ENCODE measurements at regions not wholly inside any gene's neighbourhood (a gene's known extent, or its start where the extent isn't known, plus 50 kb on each side); places are given as distances from the start of the nearest gene placed in this dataset.

GRCh38 chr6:120383681-120384080 is 950.6 kb downstream of the TBC1D32 start:
- no peak for DNase-seq
- H3K27me3 ChIP-seq (ENCODE audit: control insufficient read depth, insufficient read depth, low read length, poor library complexity, severe bottlenecking): no peaks in the 10 kb centered on the region
- H3K9me3 ChIP-seq (ENCODE audit: control insufficient read depth, low read length): no peaks in the 10 kb centered on the region
- H3K27me3 Mint-ChIP-seq (ENCODE audit: insufficient read depth): no peaks in the 10 kb centered on the region
- no peak overlapping the region for H3K9ac ChIP-seq (ENCODE audit: extremely low read depth, low read length, poor library complexity, severe bottlenecking)
- H3K9me3 Mint-ChIP-seq: no peaks in the 10 kb centered on the region
- H3K4me3 ChIP-seq (ENCODE audit: low read length): no peak overlapping the region
- no peaks in the 10 kb centered on the region for H3K4me1 Mint-ChIP-seq
- H3K36me3 Mint-ChIP-seq (ENCODE audit: low read depth): no peaks in the 10 kb centered on the region
- H3K36me3 ChIP-seq (ENCODE audit: control insufficient read depth, insufficient read depth, low read length): no peaks in the 10 kb centered on the region
- H3K4me1 ChIP-seq (ENCODE audit: control insufficient read depth, insufficient read depth, low read length): no peaks in the 10 kb centered on the region
- H3K27ac Mint-ChIP-seq: no peak overlapping the region
- H3K27ac ChIP-seq (ENCODE audit: low read depth, low read length): no peak overlapping the region
- WGBS, 2 experiments (ENCODE audit: insufficient coverage in 1 of 2, insufficient read length in 1 of 2): 89% methylated on average over 1 of the region's 1 CpG; no CpG with 5 or more reads in 1 of the 2 experiments
- H3K4me3 Mint-ChIP-seq: no peak overlapping the region
- TF ChIP-seq, protein P1, sequence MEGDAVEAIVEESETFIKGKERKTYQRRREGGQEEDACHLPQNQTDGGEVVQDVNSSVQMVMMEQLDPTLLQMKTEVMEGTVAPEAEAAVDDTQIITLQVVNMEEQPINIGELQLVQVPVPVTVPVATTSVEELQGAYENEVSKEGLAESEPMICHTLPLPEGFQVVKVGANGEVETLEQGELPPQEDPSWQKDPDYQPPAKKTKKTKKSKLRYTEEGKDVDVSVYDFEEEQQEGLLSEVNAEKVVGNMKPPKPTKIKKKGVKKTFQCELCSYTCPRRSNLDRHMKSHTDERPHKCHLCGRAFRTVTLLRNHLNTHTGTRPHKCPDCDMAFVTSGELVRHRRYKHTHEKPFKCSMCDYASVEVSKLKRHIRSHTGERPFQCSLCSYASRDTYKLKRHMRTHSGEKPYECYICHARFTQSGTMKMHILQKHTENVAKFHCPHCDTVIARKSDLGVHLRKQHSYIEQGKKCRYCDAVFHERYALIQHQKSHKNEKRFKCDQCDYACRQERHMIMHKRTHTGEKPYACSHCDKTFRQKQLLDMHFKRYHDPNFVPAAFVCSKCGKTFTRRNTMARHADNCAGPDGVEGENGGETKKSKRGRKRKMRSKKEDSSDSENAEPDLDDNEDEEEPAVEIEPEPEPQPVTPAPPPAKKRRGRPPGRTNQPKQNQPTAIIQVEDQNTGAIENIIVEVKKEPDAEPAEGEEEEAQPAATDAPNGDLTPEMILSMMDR (conservative IDR thresholded peaks at IDR 0.05): no peak

DNA sequence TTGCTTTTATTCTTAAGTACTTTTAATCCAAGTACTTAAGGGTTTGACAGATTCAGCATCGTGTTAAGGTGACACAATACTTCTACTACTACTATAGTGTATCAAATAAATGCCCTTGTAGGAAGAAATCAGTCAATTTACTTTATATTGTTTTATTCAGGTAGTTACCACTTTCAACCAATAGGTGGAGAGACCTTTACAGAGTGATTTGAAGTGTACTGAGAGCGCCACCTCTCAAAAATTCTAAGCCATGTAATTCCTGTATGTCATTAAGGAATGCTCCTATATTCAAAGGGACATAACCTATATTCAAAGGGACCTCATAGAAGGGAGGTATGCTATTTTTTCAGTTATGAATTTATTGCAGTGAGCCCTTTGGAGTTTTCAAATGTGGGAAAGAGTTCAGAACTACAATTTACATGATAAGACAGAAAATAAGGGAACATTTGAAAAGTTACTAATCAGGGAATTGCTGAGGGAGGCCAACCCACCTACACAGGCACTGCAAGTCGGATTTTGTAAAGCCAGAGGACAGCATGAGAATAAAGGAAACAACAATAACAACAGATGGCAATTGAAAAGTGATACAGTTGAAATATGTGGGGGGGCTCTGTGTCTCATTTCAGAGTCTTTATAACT is 955.6 kb downstream of the TBC1D32 start:
- Mint-ChIP-seq H3K9me3 (no peaks in the 10 kb centered on the region), H3K27ac (no peak overlapping the region), H3K4me1 (peaks cover 2% of the 10 kb centered on the region), H3K27me3 (ENCODE audit: insufficient read depth) (no peaks in the 10 kb centered on the region), H3K36me3 (ENCODE audit: low read depth) (no peaks in the 10 kb centered on the region), H3K4me3 (no peak overlapping the region)
- Histone ChIP-seq H3K36me3 (ENCODE audit: control insufficient read depth, insufficient read depth, low read length) (no peaks in the 10 kb centered on the region), H3K4me3 (ENCODE audit: low read length) (no peak overlapping the region), H3K27me3 (ENCODE audit: control insufficient read depth, insufficient read depth, low read length, poor library complexity, severe bottlenecking) (no peaks in the 10 kb centered on the region), H3K27ac (ENCODE audit: low read depth, low read length) (no peak overlapping the region), H3K9me3 (ENCODE audit: control insufficient read depth, low read length) (no peaks in the 10 kb centered on the region), H3K4me1 (ENCODE audit: control insufficient read depth, insufficient read depth, low read length) (no peaks in the 10 kb centered on the region), H3K9ac (ENCODE audit: extremely low read depth, low read length, poor library complexity, severe bottlenecking) (no peak overlapping the region)
- no peak for DNase-seq
- WGBS, 2 experiments (ENCODE audit: insufficient coverage in 1 of 2, insufficient read length in 1 of 2): 42 to 50% methylated on average over 1 to 2 of the region's 3 CpGs
- TF ChIP-seq, protein P1 (conservative IDR thresholded peaks at IDR 0.05): peak; percentile 93

DNA sequence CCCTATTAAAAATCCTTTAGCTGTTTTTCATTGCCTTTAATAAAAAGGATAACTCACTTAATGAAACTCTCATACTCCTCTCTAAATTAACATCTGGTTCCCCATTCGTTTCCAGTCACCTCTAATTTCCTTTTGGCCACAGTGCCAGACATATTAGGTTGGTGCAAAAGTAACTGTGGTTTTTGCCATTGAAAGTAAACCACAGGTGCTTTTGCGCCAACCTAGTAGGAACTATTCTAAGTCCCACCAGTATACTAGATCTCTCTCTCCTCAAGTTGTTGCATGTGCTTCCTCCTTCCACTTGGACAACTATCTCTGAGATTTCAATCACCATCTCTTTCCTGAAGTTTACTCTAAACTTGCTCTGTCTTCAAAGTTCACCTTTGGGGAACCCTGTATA is 961.1 kb downstream of the TBC1D32 start:
- no peaks in the 10 kb centered on the region for H3K4me1 ChIP-seq (ENCODE audit: control insufficient read depth, insufficient read depth, low read length)
- TF ChIP-seq, protein P1 (conservative IDR thresholded peaks at IDR 0.05): no peak
- H3K4me3 ChIP-seq (ENCODE audit: low read length): no peak overlapping the region
- no peaks in the 10 kb centered on the region for H3K27me3 Mint-ChIP-seq (ENCODE audit: insufficient read depth)
- H3K4me1 Mint-ChIP-seq: peaks cover 2% of the 10 kb centered on the region
- no peaks in the 10 kb centered on the region for H3K9me3 Mint-ChIP-seq
- no peaks in the 10 kb centered on the region for H3K27me3 ChIP-seq (ENCODE audit: control insufficient read depth, insufficient read depth, low read length, poor library complexity, severe bottlenecking)
- DNase-seq: no peak
- H3K9ac ChIP-seq (ENCODE audit: extremely low read depth, low read length, poor library complexity, severe bottlenecking): no peak overlapping the region
- H3K36me3 Mint-ChIP-seq (ENCODE audit: low read depth): no peaks in the 10 kb centered on the region
- H3K9me3 ChIP-seq (ENCODE audit: control insufficient read depth, low read length): no peaks in the 10 kb centered on the region
- no peak overlapping the region for H3K27ac Mint-ChIP-seq
- WGBS, 2 experiments (ENCODE audit: insufficient coverage in 1 of 2, insufficient read length in 1 of 2): 94 to 100% methylated on average over 1 to 2 of the region's 2 CpGs
- no peaks in the 10 kb centered on the region for H3K36me3 ChIP-seq (ENCODE audit: control insufficient read depth, insufficient read depth, low read length)
- H3K4me3 Mint-ChIP-seq: no peak overlapping the region
- no peak overlapping the region for H3K27ac ChIP-seq (ENCODE audit: low read depth, low read length)
